Astrocyte of the cerebellum (primary cell): ENCODE measurements at regions not wholly inside any gene's neighbourhood (a gene's known extent, or its start where the extent isn't known, plus 50 kb on each side); places are given as distances from the start of the nearest gene placed in this dataset.

Experiments
- DNase-seq: peaks from one replicate; pipeline ENCODE4 v3.0.0-alpha.2; 2011; ENCODE audit warnings: low read depth
- H3K4me3 ChIP-seq: 2 replicates; pipeline ENCODE4 v1.5.1; 2011; ENCODE audit warnings: mild to moderate bottlenecking, low read depth, low read length, moderate library complexity
- CTCF ChIP-seq: IDR thresholded peaks from 2 replicates; pipeline ENCODE4 v1.5.1; 2012; ENCODE audit warnings: low read length, low read depth, moderate library complexity, mild to moderate bottlenecking; ENCODE audit errors: missing control alignments
- in situ Hi-C: cut with HindIII; loops from 2 replicates; pipeline ENCODE4 v1.10.0; 2017; ENCODE audit warnings: low sequenced_read_pairs

- in situ Hi-C loops: no loop called here
- no peak for DNase-seq
- no peak overlapping the region for H3K4me3 ChIP-seq
- TF ChIP-seq CTCF: no peak
These were observed 213.0 kb upstream of the NCAM1 start for GRCh38 chr11:112748252-112748651.

GRCh38 chr11:112748713-112749543 lies 212.3 kb upstream of the NCAM1 start:
- TF ChIP-seq CTCF: no peak
- DNase-seq: no peak
- in situ Hi-C loops: no loop called here
- H3K4me3 ChIP-seq: no peak overlapping the region

GRCh38 chr11:112751329-112751728 lies 209.9 kb upstream of the NCAM1 start:
- H3K4me3 ChIP-seq: no peak overlapping the region
- DNase-seq: no peak
- in situ Hi-C loops: no loop called here
- TF ChIP-seq CTCF: no peak

- no peak overlapping the region for H3K4me3 ChIP-seq
- in situ Hi-C loops: no loop called here
- TF ChIP-seq CTCF: no peak
- no peak for DNase-seq
These were observed 209.4 kb upstream of the NCAM1 start for GRCh38 chr11:112751772-112752171.

- DNase-seq: no peak
- H3K4me3 ChIP-seq: no peak overlapping the region
- in situ Hi-C loops: no loop called here
- no peak for TF ChIP-seq CTCF
These were observed 208.7 kb upstream of the NCAM1 start for GRCh38 chr11:112752563-112752962.

- DNase-seq: no peak
- no peak overlapping the region for H3K4me3 ChIP-seq
- in situ Hi-C loops: no loop called here
- no peak for TF ChIP-seq CTCF
These were observed 207.5 kb upstream of the NCAM1 start for GRCh38 chr11:112753706-112754105.
